ENCODE measurements at regions not wholly inside any gene's neighbourhood (a gene's known extent, or its start where the extent isn't known, plus 50 kb on each side); places are given as distances from the start of the nearest gene placed in this dataset.

- no peak for TF ChIP-seq CTCF (IDR thresholded peaks at IDR 0.05)
- no peak for TF ChIP-seq EZH2 (IDR thresholded peaks at IDR 0.05; ENCODE audit: borderline replicate concordance, insufficient read depth, low read depth, low read length, poor library complexity, severe bottlenecking)
Measured at GRCh38 chr2:156155319-156155718, 177.2 kb downstream of the NR4A2 start.

All from B cell (primary cell).